ENCODE measurements at regions not wholly inside any gene's neighbourhood (a gene's known extent, or its start where the extent isn't known, plus 50 kb on each side); places are given as distances from the start of the nearest gene placed in this dataset.

- no peak for FAIRE-seq
- TF ChIP-seq TAF1 (IDR thresholded peaks at IDR 0.05; ENCODE audit: borderline replicate concordance, low read depth, low read length): no peak
- no peak for TF ChIP-seq POLR2A (IDR thresholded peaks at IDR 0.05; ENCODE audit: low read depth, low read length)
- no peak for TF ChIP-seq POLR2AphosphoS5 (IDR thresholded peaks at IDR 0.05; ENCODE audit: low read depth, low read length)
- DNase-seq (ENCODE audit: insufficient read length): no peak
These were observed 57.9 kb upstream of the SSTR4 start for GRCh38 chr20:22977047-22977785.

- no peak for DNase-seq (ENCODE audit: insufficient read length)
- FAIRE-seq: no peak
- no peak for TF ChIP-seq POLR2A (IDR thresholded peaks at IDR 0.05; ENCODE audit: low read depth, low read length)
These were observed 51.1 kb upstream of the SSTR4 start for GRCh38 chr20:22984008-22984407.

- DNase-seq (ENCODE audit: insufficient read length): no peak
- no peak for FAIRE-seq
- TF ChIP-seq POLR2A (IDR thresholded peaks at IDR 0.05; ENCODE audit: low read depth, low read length) (no peak), POLR2AphosphoS5 (IDR thresholded peaks at IDR 0.05; ENCODE audit: low read depth, low read length) (no peak), TAF1 (IDR thresholded peaks at IDR 0.05; ENCODE audit: borderline replicate concordance, low read depth, low read length) (no peak)
These were observed 50.5 kb upstream of the SSTR4 start for GRCh38 chr20:22984606-22985005.

GRCh38 chr20:22985239-22985778 is 49.8 kb upstream of the SSTR4 start:
- FAIRE-seq: no peak
- no peak for DNase-seq (ENCODE audit: insufficient read length)
- TF ChIP-seq TAF1 (IDR thresholded peaks at IDR 0.05; ENCODE audit: borderline replicate concordance, low read depth, low read length) (no peak), POLR2AphosphoS5 (IDR thresholded peaks at IDR 0.05; ENCODE audit: low read depth, low read length) (no peak), POLR2A (IDR thresholded peaks at IDR 0.05; ENCODE audit: low read depth, low read length) (no peak)

Data from GM12892 (cell line).